B cell (primary cell): ENCODE measurements at regions not wholly inside any gene's neighbourhood (a gene's known extent, or its start where the extent isn't known, plus 50 kb on each side); places are given as distances from the start of the nearest gene placed in this dataset.

Experiments
- ATAC-seq: fragments of 200-7000 bp; cut with Tn5 transposase; one replicate; pipeline ENCODE4 v1.10.0; 2021; ENCODE audit warnings: low read depth, mild to moderate bottlenecking, moderate number of reproducible peaks, moderate library complexity
- CTCF ChIA-PET: fragments of 350-600 bp; sonication (Branson Sonifier 250); formaldehyde crosslinking; loops from one replicate; lab custom pipeline; 2021; ENCODE audit warnings: antibody characterized with exemption, inconsistent platforms; lab: Charles Lee
- POLR2A ChIA-PET: fragments of 350-600 bp; sonication (Branson Sonifier 250); formaldehyde crosslinking; loops from one replicate; lab custom pipeline; 2021; ENCODE audit warnings: antibody characterized with exemption; lab: Charles Lee
- DNase-seq: peaks from one replicate; pipeline ENCODE4 v3.0.0; 2013
- H2AFZ ChIP-seq: 2 replicates; pipeline ENCODE4 v1.6.1; 2012; ENCODE audit warnings: mild to moderate bottlenecking, low read depth, low read length; ENCODE audit not compliant: insufficient read depth, poor library complexity, severe bottlenecking
- H3K27ac ChIP-seq, 2 donors: 1 replicate in 1 of 2; 2 replicates in 1 of 2; pipeline ENCODE4 v1.5.1; 2012 to 2013; ENCODE audit warnings: low read length in 2 of 2, mild to moderate bottlenecking in 2 of 2, moderate library complexity in 1 of 2
- H3K27me3 ChIP-seq, 4 experiments: fragments of 200-600 bp in 1 of 4; sonication (generic) in 1 of 4; replicated peaks in 1 of 4; 1 replicate in 2 of 4; 2 replicates in 2 of 4; pipeline versions ENCODE4 v1.6.1 to v1.7.0; 2013 to 2016; ENCODE audit warnings: low read length in 3 of 4, mild to moderate bottlenecking in 2 of 4, mixed read lengths in 1 of 4, moderate library complexity in 1 of 4; ENCODE audit not compliant: insufficient read depth in 4 of 4, control insufficient read depth in 3 of 4; ENCODE audit errors: control extremely low read depth in 1 of 4
- H3K36me3 ChIP-seq, 2 experiments: replicated peaks in 1 of 2; 1 replicate in 1 of 2; 2 replicates in 1 of 2; pipeline versions ENCODE4 v1.6.1 to v1.7.1; 2013; ENCODE audit warnings: low read length in 1 of 2; ENCODE audit not compliant: insufficient read depth in 2 of 2, control insufficient read depth in 1 of 2; ENCODE audit errors: control extremely low read depth in 1 of 2, extremely low read depth in 1 of 2
- H3K4me1 ChIP-seq, 2 donors: fragments of 200-600 bp in 1 of 2; sonication (generic) in 1 of 2; 1 replicate in 1 of 2; 2 replicates in 1 of 2; pipeline versions ENCODE4 v1.5.1 to v1.6.1; 2013 to 2017; ENCODE audit warnings: low read length in 2 of 2; ENCODE audit not compliant: control insufficient read depth in 2 of 2, insufficient read depth in 2 of 2
- H3K4me2 ChIP-seq: replicated peaks from 2 replicates; pipeline ENCODE3; 2012; ENCODE audit warnings: mild to moderate bottlenecking, low read depth, low read length; ENCODE audit not compliant: poor library complexity, severe bottlenecking
- H3K4me3 ChIP-seq, 5 experiments: fragments of 200-600 bp in 1 of 5; sonication (generic) in 1 of 5; 1 replicate in 3 of 5; 2 replicates in 2 of 5; pipeline versions ENCODE4 v1.5.1 to v1.7.0; 2011 to 2016; ENCODE audit warnings: low read length in 4 of 5, mild to moderate bottlenecking in 4 of 5, low read depth in 2 of 5, control low read depth in 1 of 5, moderate library complexity in 1 of 5; ENCODE audit not compliant: insufficient read depth in 1 of 5; ENCODE audit errors: control extremely low read depth in 1 of 5, extremely low read depth in 1 of 5
- H3K79me2 ChIP-seq: fragments of 200-600 bp; sonication (generic); one replicate; pipeline ENCODE4 v1.6.0; 2016; ENCODE audit warnings: low read length; ENCODE audit not compliant: control insufficient read depth, insufficient read depth
- H3K9ac ChIP-seq: fragments of 200-600 bp; sonication (generic); 2 replicates; pipeline ENCODE4 v1.6.1; 2017; ENCODE audit warnings: mild to moderate bottlenecking, low read length, moderate library complexity
- H3K9me3 ChIP-seq, 3 donors: one replicate each; pipeline versions ENCODE4 v1.6.1 to v1.7.1; 2013; ENCODE audit warnings: low read length in 2 of 3; ENCODE audit not compliant: control insufficient read depth in 2 of 3, insufficient read depth in 1 of 3; ENCODE audit errors: control extremely low read depth in 1 of 3
- H4K20me1 ChIP-seq: 2 replicates; pipeline ENCODE4 v1.6.0; 2012; ENCODE audit warnings: mild to moderate bottlenecking, low read length; ENCODE audit not compliant: insufficient read depth, control insufficient read depth, poor library complexity, severe bottlenecking
- H3K27ac Mint-ChIP-seq: one replicate; pipeline ENCODE4 v1.8.0; 2021; ENCODE audit warnings: mixed read lengths
- H3K27me3 Mint-ChIP-seq: one replicate; pipeline ENCODE4 v1.8.0; 2021; ENCODE audit warnings: mixed read lengths
- H3K4me1 Mint-ChIP-seq: one replicate; pipeline ENCODE4 v1.8.0; 2021; ENCODE audit warnings: mixed read lengths
- H3K4me3 Mint-ChIP-seq: one replicate; pipeline ENCODE4 v1.8.0; 2021; ENCODE audit warnings: mixed read lengths
- H3K9me3 Mint-ChIP-seq: one replicate; pipeline ENCODE4 v1.8.0; 2022; ENCODE audit warnings: mixed read lengths; ENCODE audit not compliant: insufficient read depth
- EZH2 ChIP-seq: IDR thresholded peaks from 2 replicates; pipeline ENCODE4 v1.6.1; 2012; ENCODE audit warnings: borderline replicate concordance, low read depth, mild to moderate bottlenecking, moderate library complexity, low read length; ENCODE audit not compliant: insufficient read depth, poor library complexity, severe bottlenecking
- WGBS: methylation state at CpG from one replicate; pipeline ENCODE4 v1.1.5; 2013; ENCODE audit warnings: missing lambda C conversion rate; ENCODE audit not compliant: insufficient coverage; 5-methylcytosine and 5-hydroxymethylcytosine counted together
- intact Hi-C: fragments of 100-400 bp; cut with micrococcal nuclease; formaldehyde crosslinking; loops from one replicate; pipeline ENCODE4 v1.10.0; 2022
- TF ChIP-seq, protein P1 (sequence below): fragments of 200-600 bp; IDR thresholded peaks from one replicate; pipeline ENCODE4 v1.8.0; 2022; ENCODE audit warnings: antibody characterized with exemption, mild to moderate bottlenecking

GRCh38 chr1:199319341-199319740 is 680.5 kb downstream of the PTPRC start:
- no peak overlapping the region for H3K4me2 ChIP-seq
- H2AFZ ChIP-seq = no peak overlapping the region
- H3K4me1 ChIP-seq = peaks cover 0 to 6% of the 10 kb centered on the region in 2 donors
- H3K27me3 ChIP-seq = no peaks in the 10 kb centered on the region
- H3K27ac Mint-ChIP-seq = no peak overlapping the region
- no peak for TF ChIP-seq EZH2
- TF ChIP-seq, protein P1, sequence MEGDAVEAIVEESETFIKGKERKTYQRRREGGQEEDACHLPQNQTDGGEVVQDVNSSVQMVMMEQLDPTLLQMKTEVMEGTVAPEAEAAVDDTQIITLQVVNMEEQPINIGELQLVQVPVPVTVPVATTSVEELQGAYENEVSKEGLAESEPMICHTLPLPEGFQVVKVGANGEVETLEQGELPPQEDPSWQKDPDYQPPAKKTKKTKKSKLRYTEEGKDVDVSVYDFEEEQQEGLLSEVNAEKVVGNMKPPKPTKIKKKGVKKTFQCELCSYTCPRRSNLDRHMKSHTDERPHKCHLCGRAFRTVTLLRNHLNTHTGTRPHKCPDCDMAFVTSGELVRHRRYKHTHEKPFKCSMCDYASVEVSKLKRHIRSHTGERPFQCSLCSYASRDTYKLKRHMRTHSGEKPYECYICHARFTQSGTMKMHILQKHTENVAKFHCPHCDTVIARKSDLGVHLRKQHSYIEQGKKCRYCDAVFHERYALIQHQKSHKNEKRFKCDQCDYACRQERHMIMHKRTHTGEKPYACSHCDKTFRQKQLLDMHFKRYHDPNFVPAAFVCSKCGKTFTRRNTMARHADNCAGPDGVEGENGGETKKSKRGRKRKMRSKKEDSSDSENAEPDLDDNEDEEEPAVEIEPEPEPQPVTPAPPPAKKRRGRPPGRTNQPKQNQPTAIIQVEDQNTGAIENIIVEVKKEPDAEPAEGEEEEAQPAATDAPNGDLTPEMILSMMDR = no peak
- no peak overlapping the region for H3K4me3 Mint-ChIP-seq
- ChIA-PET CTCF (no interaction called here), POLR2A (no interaction called here)
- DNase-seq (no peak), ATAC-seq (no peak)
- H3K9me3 ChIP-seq = no peaks in the 10 kb centered on the region
- H3K27ac ChIP-seq = no peak overlapping the region
- WGBS = no CpG with 5 or more reads among the region's 3 CpGs
- intact Hi-C loops = loop anchor here (10.0 kb wide), 1 partner anchor 235 kb away; no protein-coding TSS in a partner anchor
- no peaks in the 10 kb centered on the region for H3K36me3 ChIP-seq
- no peaks in the 10 kb centered on the region for H3K27me3 Mint-ChIP-seq
- H3K9ac ChIP-seq = no peak overlapping the region
- H3K79me2 ChIP-seq = no peaks in the 10 kb centered on the region
- H3K4me1 Mint-ChIP-seq = peaks cover 17% of the 10 kb centered on the region
- no peaks in the 10 kb centered on the region for H4K20me1 ChIP-seq
- H3K4me3 ChIP-seq = no peak overlapping the region
- no peaks in the 10 kb centered on the region for H3K9me3 Mint-ChIP-seq

GRCh38 chr1:199322278-199322677 is 683.4 kb downstream of the PTPRC start:
- Histone ChIP-seq H3K27ac (no peak overlapping the region), H4K20me1 (no peaks in the 10 kb centered on the region), H3K4me1 (peaks cover 10 to 28% of the 10 kb centered on the region in 2 donors), H3K4me2 (no peak overlapping the region), H3K9me3 (peaks cover 0 to 4% (median 3%) of the 10 kb centered on the region in 3 donors), H3K79me2 (no peaks in the 10 kb centered on the region), H3K4me3 (no peak overlapping the region), H3K36me3 (no peaks in the 10 kb centered on the region), H3K9ac (no peak overlapping the region), H3K27me3 (no peaks in the 10 kb centered on the region), H2AFZ (peak overlapping the region; percentile 5)
- no peaks in the 10 kb centered on the region for H3K9me3 Mint-ChIP-seq
- intact Hi-C loops = no loop called here
- H3K4me3 Mint-ChIP-seq = no peak overlapping the region
- TF ChIP-seq, protein P1 = no peak
- no peak for TF ChIP-seq EZH2
- ATAC-seq (no peak), DNase-seq (no peak)
- WGBS = 100% methylated on average over 1 of the region's 1 CpG
- H3K4me1 Mint-ChIP-seq = peaks cover 32% of the 10 kb centered on the region
- no peaks in the 10 kb centered on the region for H3K27me3 Mint-ChIP-seq
- CTCF ChIA-PET = no interaction called here
- H3K27ac Mint-ChIP-seq = peak overlapping the region; percentile 43
- POLR2A ChIA-PET = no interaction called here
